OCI-LY1 (cell line): ENCODE measurements at regions not wholly inside any gene's neighbourhood (a gene's known extent, or its start where the extent isn't known, plus 50 kb on each side); places are given as distances from the start of the nearest gene placed in this dataset.

Source experiments
- H2AFZ ChIP-seq: fragments of 200-600 bp; sonication (generic), shearing (Covaris generic); 2 replicates; pipeline ENCODE4 v1.6.0; 2014; ENCODE audit warnings: antibody characterized with exemption, mild to moderate bottlenecking, low read length
- H3F3A ChIP-seq: fragments of 200-600 bp; sonication (generic), shearing (Covaris generic); 2 replicates; pipeline ENCODE4 v1.6.0; 2014; ENCODE audit warnings: mild to moderate bottlenecking, antibody characterized with exemption, low read length, moderate library complexity; ENCODE audit not compliant: insufficient read depth
- H3K27ac ChIP-seq: fragments of 200-600 bp; sonication (generic); 2 replicates; pipeline ENCODE4 v1.5.1; 2014; ENCODE audit warnings: low read length, mixed run types, mild to moderate bottlenecking, low read depth; ENCODE audit not compliant: poor library complexity, severe bottlenecking
- H3K27me3 ChIP-seq: fragments of 200-600 bp; sonication (generic); 2 replicates; pipeline ENCODE4 v1.6.0; 2014; ENCODE audit warnings: antibody characterized with exemption, mild to moderate bottlenecking, low read length, moderate library complexity; ENCODE audit not compliant: insufficient read depth
- H3K36me3 ChIP-seq: fragments of 200-600 bp; sonication (generic); 2 replicates; pipeline ENCODE4 v1.6.1; 2014; ENCODE audit warnings: mild to moderate bottlenecking, antibody characterized with exemption, low read length, moderate library complexity, mixed read lengths; ENCODE audit not compliant: insufficient read depth
- H3K4me1 ChIP-seq: fragments of 200-600 bp; sonication (generic); 2 replicates; pipeline ENCODE4 v1.5.1; 2014; ENCODE audit warnings: mild to moderate bottlenecking, low read length, moderate library complexity; ENCODE audit not compliant: insufficient read depth, severe bottlenecking
- H3K4me2 ChIP-seq: fragments of 200-600 bp; sonication (generic), shearing (Covaris generic); 2 replicates; pipeline ENCODE4 v1.6.1; 2014; ENCODE audit warnings: low read length
- H3K4me3 ChIP-seq: fragments of 200-600 bp; sonication (generic); 2 replicates; pipeline ENCODE4 v1.5.1; 2014; ENCODE audit warnings: low read length, low read depth, mild to moderate bottlenecking, mixed read lengths; ENCODE audit not compliant: poor library complexity, severe bottlenecking
- H3K79me2 ChIP-seq: fragments of 200-600 bp; shearing (Covaris generic); 2 replicates; pipeline ENCODE4 v1.6.1; 2016; ENCODE audit warnings: mixed run types, low read length, mixed read lengths; ENCODE audit not compliant: insufficient read depth
- H3K9ac ChIP-seq: fragments of 200-600 bp; sonication (generic), shearing (Covaris generic); 2 replicates; pipeline ENCODE4 v1.6.1; 2014; ENCODE audit warnings: mild to moderate bottlenecking, low read length, mixed read lengths
- H3K9me2 ChIP-seq: fragments of 200-600 bp; sonication (generic), shearing (Covaris generic); 2 replicates; pipeline ENCODE4 v1.6.1; 2014; ENCODE audit warnings: low read depth, mild to moderate bottlenecking, low read length, mixed read lengths
- H3K9me3 ChIP-seq: fragments of 200-600 bp; shearing (Covaris generic); 2 replicates; pipeline ENCODE4 v1.6.1; 2014; ENCODE audit warnings: low read length, mixed read lengths
- H4K20me1 ChIP-seq: fragments of 200-600 bp; sonication (generic), shearing (Covaris generic); 2 replicates; pipeline ENCODE4 v1.6.0; 2016; ENCODE audit warnings: mild to moderate bottlenecking, low read length; ENCODE audit not compliant: insufficient read depth
- CTCF ChIP-seq: fragments of 200-600 bp; sonication (generic), shearing (Covaris generic); IDR thresholded peaks from 2 replicates; pipeline ENCODE4 v1.5.1; 2017; ENCODE audit warnings: mild to moderate bottlenecking, antibody characterized with exemption, low read length, moderate library complexity, mixed read lengths
- EZH2 ChIP-seq: fragments of 200-600 bp; sonication (generic), shearing (Covaris generic); IDR thresholded peaks from 2 replicates; pipeline ENCODE4 v1.8.0; 2017; ENCODE audit warnings: borderline replicate concordance, mixed run types, mild to moderate bottlenecking, antibody characterized with exemption, low read length, moderate library complexity, mixed read lengths

- Histone ChIP-seq H3K27me3 (peaks cover 4% of the 10 kb centered on the region), H3K9ac (no peak overlapping the region), H3K4me3 (no peak overlapping the region), H3K4me1 (peaks cover 4% of the 10 kb centered on the region), H3K27ac (no peak overlapping the region), H3K4me2 (no peak overlapping the region), H3K9me3 (peaks cover 5% of the 10 kb centered on the region; the same call in 1 of the 2 replicates), H4K20me1 (no peaks in the 10 kb centered on the region), H3K9me2 (no peaks in the 10 kb centered on the region), H2AFZ (no peak overlapping the region), H3K36me3 (no peaks in the 10 kb centered on the region), H3K79me2 (no peaks in the 10 kb centered on the region), H3F3A (no peaks in the 10 kb centered on the region)
- TF ChIP-seq EZH2 (no peak), CTCF (no peak)
Observed at GRCh38 chr3:150023239-150023636, 52.5 kb upstream of the PFN2 start.

GRCh38 chr3:150022381-150023238 is 51.9 kb upstream of the PFN2 start:
- H3K9me2 ChIP-seq: no peaks in the 10 kb centered on the region
- H3K27ac ChIP-seq: no peak overlapping the region
- no peak overlapping the region for H2AFZ ChIP-seq
- H3F3A ChIP-seq: no peaks in the 10 kb centered on the region
- H3K27me3 ChIP-seq: peaks cover 6% of the 10 kb centered on the region
- no peaks in the 10 kb centered on the region for H3K79me2 ChIP-seq
- no peak for TF ChIP-seq EZH2
- no peak for TF ChIP-seq CTCF
- H4K20me1 ChIP-seq: no peaks in the 10 kb centered on the region
- H3K9ac ChIP-seq: no peak overlapping the region
- no peaks in the 10 kb centered on the region for H3K36me3 ChIP-seq
- peaks cover 5% of the 10 kb centered on the region; the same call in 1 of the 2 replicates for H3K9me3 ChIP-seq
- H3K4me2 ChIP-seq: no peak overlapping the region
- no peak overlapping the region for H3K4me3 ChIP-seq
- peaks cover 4% of the 10 kb centered on the region for H3K4me1 ChIP-seq

- Histone ChIP-seq H3K9ac (no peak overlapping the region), H3K4me1 (peaks cover 4% of the 10 kb centered on the region), H3K9me2 (no peaks in the 10 kb centered on the region), H3K9me3 (peaks cover 5% of the 10 kb centered on the region; the same call in 1 of the 2 replicates), H3K27me3 (peaks cover 6% of the 10 kb centered on the region), H4K20me1 (no peaks in the 10 kb centered on the region), H3K27ac (no peak overlapping the region), H3F3A (no peaks in the 10 kb centered on the region), H3K4me2 (no peak overlapping the region), H3K4me3 (no peak overlapping the region), H3K79me2 (no peaks in the 10 kb centered on the region), H3K36me3 (no peaks in the 10 kb centered on the region), H2AFZ (no peak overlapping the region)
- TF ChIP-seq EZH2 (no peak), CTCF (no peak)
Observed at GRCh38 chr3:150020527-150020926, 49.8 kb upstream of the PFN2 start.
